Stimulated activated naive CD8-positive, alpha-beta T cell treated with anti-CD3 and anti-CD28 coated beads, Interleukin-15, amount 100 ng/mL, for 72 hours (primary cell): ENCODE measurements at regions not wholly inside any gene's neighbourhood (a gene's known extent, or its start where the extent isn't known, plus 50 kb on each side); places are given as distances from the start of the nearest gene placed in this dataset.

Experiments used
- ATAC-seq: fragments of 150-1000 bp; cut with Tn5 transposase; 2 replicates; pipeline ENCODE4 v1.10.0; 2021; ENCODE audit warnings: mild to moderate bottlenecking, moderate library complexity
- DNase-seq, 2 donors: peaks; one replicate each; pipeline ENCODE4 v3.0.0; 2021 to 2022
- H3K27ac Mint-ChIP-seq, 2 donors: one replicate each; pipeline ENCODE4 v1.8.0; 2022; ENCODE audit warnings: mild to moderate bottlenecking in 2 of 2, mixed read lengths in 2 of 2, moderate library complexity in 2 of 2
- H3K27me3 Mint-ChIP-seq: one replicate; pipeline ENCODE4 v1.8.0; 2022; ENCODE audit warnings: mixed read lengths
- H3K4me1 Mint-ChIP-seq: one replicate; pipeline ENCODE4 v1.8.0; 2022; ENCODE audit warnings: mild to moderate bottlenecking, mixed read lengths
- H3K4me3 Mint-ChIP-seq, 2 donors: one replicate each; pipeline ENCODE4 v1.8.0; 2022; ENCODE audit warnings: mild to moderate bottlenecking in 2 of 2, mixed read lengths in 2 of 2, moderate library complexity in 1 of 2
- H3K9me3 Mint-ChIP-seq, 2 donors: one replicate each; pipeline ENCODE4 v1.8.0; 2022; ENCODE audit warnings: mixed read lengths in 2 of 2

- Mint-ChIP-seq H3K27ac (no peak overlapping the region), H3K27me3 (no peaks in the 10 kb centered on the region)
Observed at GRCh38 chr2:181114021-181114420, 133.6 kb downstream of the UBE2E3 start.

DNA sequence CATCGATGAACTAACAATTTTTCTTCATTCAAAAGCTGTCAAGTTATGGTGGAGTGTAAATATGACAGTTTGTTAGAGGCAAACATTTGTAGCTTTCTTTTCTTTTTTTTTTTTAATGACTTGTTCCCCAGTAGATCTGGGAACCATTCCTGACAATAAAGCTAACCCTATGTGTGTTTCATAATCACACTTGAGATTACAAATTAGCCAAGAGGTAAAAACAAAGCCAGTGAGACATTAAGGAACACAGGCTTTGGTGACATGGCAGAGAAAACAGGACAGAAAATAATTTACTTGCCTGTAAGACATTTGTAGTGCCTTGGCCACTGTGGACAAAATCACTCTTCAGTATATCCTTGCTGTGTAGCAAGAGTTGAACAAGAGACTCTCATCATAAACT, 135.9 kb downstream of the UBE2E3 start:
- DNase-seq (no peak), ATAC-seq (no peak)
- no peaks in the 10 kb centered on the region for H3K9me3 Mint-ChIP-seq
- no peak overlapping the region for H3K4me3 Mint-ChIP-seq
- peaks cover 29% of the 10 kb centered on the region for H3K4me1 Mint-ChIP-seq
- no peak overlapping the region for H3K27ac Mint-ChIP-seq
- no peaks in the 10 kb centered on the region for H3K27me3 Mint-ChIP-seq

More at GRCh38 chr2:181114021-181114420, 133.6 kb downstream of the UBE2E3 start:
- no peak for DNase-seq
- Mint-ChIP-seq H3K4me1 (peaks cover 23% of the 10 kb centered on the region), H3K9me3 (peaks cover 0 to 6% of the 10 kb centered on the region in 2 donors), H3K4me3 (no peak overlapping the region)
- no peak for ATAC-seq

DNA sequence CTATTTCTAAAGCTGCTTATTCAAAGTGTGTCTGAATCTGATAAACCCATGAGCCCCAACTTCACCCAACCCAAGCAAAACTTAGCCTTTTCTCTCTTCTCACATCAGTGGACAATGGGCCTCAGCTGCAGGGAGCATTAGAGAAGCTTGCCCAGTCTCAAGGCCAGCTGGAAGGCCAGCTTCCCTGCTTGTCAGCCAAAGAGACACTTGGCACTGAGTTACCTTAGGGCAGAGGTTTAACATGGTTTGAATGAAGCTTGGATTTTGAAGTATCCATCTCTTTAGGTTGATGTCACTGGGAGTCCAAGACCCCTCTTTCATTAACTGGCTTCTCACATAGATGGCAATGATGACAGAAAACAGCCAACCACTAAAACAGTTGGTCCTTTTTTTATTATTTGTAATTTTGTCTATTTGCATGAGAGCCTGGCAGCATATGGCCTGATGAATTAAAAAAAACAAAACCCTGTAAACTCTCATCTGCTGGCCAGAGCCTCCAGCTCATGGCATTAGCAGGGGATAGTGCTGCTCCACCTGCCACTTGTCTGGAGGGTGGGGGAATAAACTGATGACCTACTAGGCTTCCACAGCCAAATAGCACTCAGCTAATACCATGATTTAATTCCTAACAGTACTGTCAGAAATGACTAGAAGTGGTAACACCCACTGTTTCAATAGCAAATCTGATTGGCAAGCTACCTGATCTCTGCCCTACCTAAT, 137.0 kb downstream of the UBE2E3 start:
- Mint-ChIP-seq H3K27ac (no peak overlapping the region), H3K27me3 (no peaks in the 10 kb centered on the region), H3K4me1 (peaks cover 36% of the 10 kb centered on the region), H3K9me3 (no peaks in the 10 kb centered on the region), H3K4me3 (no peak overlapping the region)
- ATAC-seq = no peak
- DNase-seq = no peak

GRCh38 chr2:181120625-181121024, 140.2 kb downstream of the UBE2E3 start:
- ATAC-seq = no peak
- no peaks in the 10 kb centered on the region for H3K9me3 Mint-ChIP-seq
- no peak for DNase-seq
- H3K27ac Mint-ChIP-seq = no peak overlapping the region
- no peak overlapping the region for H3K4me3 Mint-ChIP-seq
- no peaks in the 10 kb centered on the region for H3K27me3 Mint-ChIP-seq
- H3K4me1 Mint-ChIP-seq = peaks cover 36% of the 10 kb centered on the region

GRCh38 chr2:181121996-181122395, 141.6 kb downstream of the UBE2E3 start:
- ATAC-seq = no peak
- Mint-ChIP-seq H3K9me3 (no peaks in the 10 kb centered on the region), H3K27me3 (no peaks in the 10 kb centered on the region), H3K27ac (no peak overlapping the region), H3K4me3 (no peak overlapping the region), H3K4me1 (peaks cover 47% of the 10 kb centered on the region)
- no peak for DNase-seq

GRCh38 chr2:181122601-181123000, 142.2 kb downstream of the UBE2E3 start:
- Mint-ChIP-seq H3K27me3 (no peaks in the 10 kb centered on the region), H3K27ac (no peak overlapping the region), H3K9me3 (no peaks in the 10 kb centered on the region), H3K4me3 (no peak overlapping the region), H3K4me1 (peaks cover 47% of the 10 kb centered on the region)
- no peak for DNase-seq
- ATAC-seq = no peak

GRCh38 chr2:181123798-181124231, 143.4 kb downstream of the UBE2E3 start:
- H3K4me3 Mint-ChIP-seq = peak overlapping the region; percentile 73 to 88
- DNase-seq (peak; percentile 60 to 73), ATAC-seq (peak; percentile 97)
- H3K9me3 Mint-ChIP-seq = no peaks in the 10 kb centered on the region
- no peaks in the 10 kb centered on the region for H3K27me3 Mint-ChIP-seq
- peaks cover 42% of the 10 kb centered on the region for H3K4me1 Mint-ChIP-seq
- H3K27ac Mint-ChIP-seq = peak overlapping the region; percentile 94 to 96

DNA sequence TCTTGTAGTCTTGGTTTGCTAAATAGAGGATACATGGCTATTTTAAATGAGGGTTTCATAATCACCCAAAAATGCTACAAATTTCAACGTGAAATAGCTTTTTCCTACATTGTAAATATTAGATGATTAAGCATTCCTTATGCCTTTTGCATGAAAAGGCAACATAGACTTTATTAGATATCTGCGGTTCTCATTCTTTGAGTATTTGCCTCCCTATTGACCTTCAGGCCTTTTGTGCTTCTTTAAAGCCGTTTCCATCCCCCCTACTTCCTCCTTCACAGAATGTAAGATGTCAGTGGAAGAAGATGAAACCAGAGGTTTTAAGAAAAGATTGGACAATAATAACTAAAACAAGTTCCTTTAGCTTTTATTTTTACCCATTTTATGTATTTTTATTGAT, 144.1 kb downstream of the UBE2E3 start:
- H3K4me1 Mint-ChIP-seq = peaks cover 46% of the 10 kb centered on the region
- H3K9me3 Mint-ChIP-seq = no peaks in the 10 kb centered on the region
- ATAC-seq = no peak
- H3K27ac Mint-ChIP-seq = peak overlapping the region; percentile 94 to 96
- DNase-seq = no peak
- peak overlapping the region; percentile 73 to 88 for H3K4me3 Mint-ChIP-seq
- no peaks in the 10 kb centered on the region for H3K27me3 Mint-ChIP-seq

GRCh38 chr2:181125359-181125758, 145.0 kb downstream of the UBE2E3 start:
- ATAC-seq (no peak), DNase-seq (no peak)
- peak overlapping the region; percentile 94 to 96 for H3K27ac Mint-ChIP-seq
- no peaks in the 10 kb centered on the region for H3K9me3 Mint-ChIP-seq
- H3K4me3 Mint-ChIP-seq = peak overlapping the region; percentile 82 to 88
- no peaks in the 10 kb centered on the region for H3K27me3 Mint-ChIP-seq
- peaks cover 49% of the 10 kb centered on the region for H3K4me1 Mint-ChIP-seq

GRCh38 chr2:181126311-181126868, 146.0 kb downstream of the UBE2E3 start:
- Mint-ChIP-seq H3K4me1 (peaks cover 46% of the 10 kb centered on the region), H3K9me3 (no peaks in the 10 kb centered on the region), H3K27ac (peak overlapping the region; percentile 72 to 94), H3K27me3 (no peaks in the 10 kb centered on the region), H3K4me3 (peak overlapping the region; percentile 82 to 88)
- DNase-seq (no peak), ATAC-seq (no peak)

- Mint-ChIP-seq H3K27me3 (no peaks in the 10 kb centered on the region), H3K4me1 (peaks cover 53% of the 10 kb centered on the region), H3K27ac (peak overlapping the region in 1 of 2 donors; percentile 15), H3K9me3 (no peaks in the 10 kb centered on the region), H3K4me3 (no peak overlapping the region)
- ATAC-seq (peak; percentile 56), DNase-seq (no peak)
Observed at GRCh38 chr2:181128199-181128598, 147.8 kb downstream of the UBE2E3 start.

DNA sequence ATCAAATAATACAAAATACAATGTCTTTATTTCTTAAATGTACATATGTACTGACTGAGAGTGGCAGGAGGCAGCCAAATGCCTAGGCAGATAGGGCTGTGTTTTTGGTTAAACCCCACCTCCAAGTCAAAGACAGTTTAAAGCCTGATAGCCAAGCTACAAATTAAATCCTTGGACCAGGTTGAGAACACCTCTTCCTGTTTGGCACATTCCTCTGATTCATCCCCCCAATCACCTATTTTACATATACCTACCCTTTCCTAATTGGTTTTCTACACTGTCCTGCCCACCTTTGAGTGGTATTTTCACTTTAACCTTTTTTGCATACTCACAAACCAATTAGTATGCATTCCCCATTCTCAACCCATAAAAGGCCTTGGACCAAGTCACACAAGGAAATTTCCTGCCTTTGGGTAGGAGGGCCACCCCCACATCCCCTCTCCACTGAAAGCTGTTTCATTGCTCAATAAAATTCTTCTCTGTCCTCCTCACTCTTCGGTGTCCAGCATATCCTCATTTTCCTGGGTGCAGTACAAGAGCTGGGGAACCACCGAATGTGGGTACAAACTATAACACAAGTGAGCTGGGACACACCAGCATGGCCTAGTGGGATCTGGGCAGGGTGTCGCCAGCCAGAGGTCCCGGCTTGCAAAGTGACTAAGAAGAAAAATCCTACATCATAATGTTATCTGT, 149.1 kb downstream of the UBE2E3 start:
- H3K9me3 Mint-ChIP-seq = no peaks in the 10 kb centered on the region
- no peak for DNase-seq
- no peak for ATAC-seq
- peaks cover 53% of the 10 kb centered on the region for H3K4me1 Mint-ChIP-seq
- H3K4me3 Mint-ChIP-seq = peak overlapping the region; percentile 12 to 27
- no peaks in the 10 kb centered on the region for H3K27me3 Mint-ChIP-seq
- H3K27ac Mint-ChIP-seq = no peak overlapping the region

DNA sequence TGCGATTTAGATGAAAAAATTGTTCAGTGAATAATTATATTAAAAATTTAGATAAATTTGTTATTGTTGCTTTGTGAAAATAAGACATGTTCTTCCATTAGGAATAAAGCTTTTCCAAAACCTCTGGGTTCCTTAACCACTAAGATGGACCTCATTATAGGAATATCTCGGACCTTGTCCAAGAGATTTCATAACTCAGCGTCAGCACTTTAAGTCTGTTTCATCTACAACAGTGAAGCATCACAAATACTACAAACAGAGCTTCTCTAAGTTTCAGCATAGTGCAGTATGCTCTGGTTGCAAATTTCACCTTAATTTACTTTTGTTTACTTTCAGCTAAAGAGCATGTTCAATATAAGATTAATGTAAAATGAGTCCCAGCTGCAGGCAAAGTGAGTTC, 150.3 kb downstream of the UBE2E3 start:
- DNase-seq (no peak), ATAC-seq (no peak)
- peak overlapping the region; percentile 70 to 85 for H3K4me3 Mint-ChIP-seq
- peak overlapping the region in 1 of 2 donors; percentile 87 for H3K27ac Mint-ChIP-seq
- no peaks in the 10 kb centered on the region for H3K9me3 Mint-ChIP-seq
- H3K27me3 Mint-ChIP-seq = no peaks in the 10 kb centered on the region
- H3K4me1 Mint-ChIP-seq = peaks cover 48% of the 10 kb centered on the region

GRCh38 chr2:181131584-181131983, 151.2 kb downstream of the UBE2E3 start:
- H3K4me1 Mint-ChIP-seq = peaks cover 39% of the 10 kb centered on the region

DNA sequence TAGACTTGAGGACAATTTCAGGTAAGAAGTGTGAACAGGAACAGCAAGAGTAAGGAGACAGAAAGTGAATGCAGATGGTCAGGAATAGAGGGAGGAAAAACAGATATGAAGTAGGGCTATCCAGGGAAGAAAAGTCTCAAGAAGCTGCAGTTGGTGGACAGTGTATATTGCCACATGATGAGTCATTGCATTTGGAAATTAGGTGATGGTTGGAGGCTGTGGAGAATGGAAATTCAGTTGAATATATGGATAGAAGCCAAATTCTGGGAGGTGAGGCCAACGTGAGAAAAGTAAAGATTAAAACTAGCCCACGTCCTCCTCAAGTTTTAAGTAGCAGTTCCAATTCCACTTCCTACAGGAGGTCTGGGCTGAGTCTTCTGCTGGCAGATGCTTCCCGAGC, 158.4 kb downstream of the UBE2E3 start:
- no peaks in the 10 kb centered on the region for H3K27me3 Mint-ChIP-seq
- DNase-seq (no peak), ATAC-seq (no peak)
- peak overlapping the region in 1 of 2 donors; percentile 3 for H3K4me3 Mint-ChIP-seq
- peaks cover 54% of the 10 kb centered on the region for H3K4me1 Mint-ChIP-seq
- H3K27ac Mint-ChIP-seq = no peak overlapping the region
- peaks cover 0 to 9% of the 10 kb centered on the region in 2 donors for H3K9me3 Mint-ChIP-seq

More at GRCh38 chr2:181131584-181131983, 151.2 kb downstream of the UBE2E3 start:
- Mint-ChIP-seq H3K4me3 (peak overlapping the region; percentile 70 to 85), H3K9me3 (peaks cover 0 to under 1% of the 10 kb centered on the region in 2 donors), H3K27me3 (no peaks in the 10 kb centered on the region), H3K27ac (peak overlapping the region; percentile 3 to 23)
- DNase-seq = no peak
- ATAC-seq = peak; percentile 50

GRCh38 chr2:181139831-181140230, 159.4 kb downstream of the UBE2E3 start:
- ATAC-seq (no peak), DNase-seq (no peak)
- no peaks in the 10 kb centered on the region for H3K27me3 Mint-ChIP-seq
- peaks cover 64% of the 10 kb centered on the region for H3K4me1 Mint-ChIP-seq
- H3K4me3 Mint-ChIP-seq = peak overlapping the region; percentile 4 to 44
- peaks cover 2 to 9% of the 10 kb centered on the region in 2 donors for H3K9me3 Mint-ChIP-seq
- no peak overlapping the region for H3K27ac Mint-ChIP-seq
